ENCODE measurements at regions not wholly inside any gene's neighbourhood (a gene's known extent, or its start where the extent isn't known, plus 50 kb on each side); places are given as distances from the start of the nearest gene placed in this dataset.

- Histone ChIP-seq H3K9me3 (ENCODE audit: control insufficient read depth in 2 of 2, insufficient read depth in 1 of 2, low read depth in 1 of 2, low read length in 1 of 2) (no peaks in the 10 kb centered on the region), H3K4me1 (ENCODE audit: control insufficient read depth in 2 of 2, insufficient read depth in 2 of 2, low read length in 1 of 2) (no peaks in the 10 kb centered on the region), H3K27me3 (ENCODE audit: control insufficient read depth in 1 of 2, insufficient read depth in 2 of 2, low read length in 2 of 2) (no peaks in the 10 kb centered on the region), H3K36me3 (ENCODE audit: control insufficient read depth in 2 of 2, insufficient read depth in 2 of 2, low read length in 1 of 2) (no peaks in the 10 kb centered on the region), H3K4me3 (ENCODE audit: low read depth in 1 of 2, low read length in 2 of 2) (no peak overlapping the region), H3K27ac (ENCODE audit: low read depth in 2 of 2, low read length in 1 of 2) (no peak overlapping the region)
- 18 to 26% methylated on average over 4 of the region's 4 CpGs for WGBS, 2 donors
Observed at GRCh38 chr1:29504196-29504595, 267.9 kb downstream of the PTPRU start.

- H3K4me3 ChIP-seq (ENCODE audit: low read depth in 1 of 2, low read length in 2 of 2) = no peak overlapping the region
- H3K9me3 ChIP-seq (ENCODE audit: control insufficient read depth in 2 of 2, insufficient read depth in 1 of 2, low read depth in 1 of 2, low read length in 1 of 2) = no peaks in the 10 kb centered on the region
- H3K36me3 ChIP-seq (ENCODE audit: control insufficient read depth in 2 of 2, insufficient read depth in 2 of 2, low read length in 1 of 2) = no peaks in the 10 kb centered on the region
- H3K4me1 ChIP-seq (ENCODE audit: control insufficient read depth in 2 of 2, insufficient read depth in 2 of 2, low read length in 1 of 2) = no peaks in the 10 kb centered on the region
- WGBS, 2 donors = 59 to 63% methylated on average over 12 of the region's 12 CpGs
- no peaks in the 10 kb centered on the region for H3K27me3 ChIP-seq (ENCODE audit: control insufficient read depth in 1 of 2, insufficient read depth in 2 of 2, low read length in 2 of 2)
- no peak overlapping the region for H3K27ac ChIP-seq (ENCODE audit: low read depth in 2 of 2, low read length in 1 of 2)
Observed at GRCh38 chr1:29502911-29503840, 266.9 kb downstream of the PTPRU start.

- Histone ChIP-seq H3K4me1 (ENCODE audit: control insufficient read depth in 2 of 2, insufficient read depth in 2 of 2, low read length in 1 of 2) (no peaks in the 10 kb centered on the region), H3K27ac (ENCODE audit: low read depth in 2 of 2, low read length in 1 of 2) (no peak overlapping the region), H3K9me3 (ENCODE audit: control insufficient read depth in 2 of 2, insufficient read depth in 1 of 2, low read depth in 1 of 2, low read length in 1 of 2) (no peaks in the 10 kb centered on the region), H3K4me3 (ENCODE audit: low read depth in 1 of 2, low read length in 2 of 2) (no peak overlapping the region), H3K27me3 (ENCODE audit: control insufficient read depth in 1 of 2, insufficient read depth in 2 of 2, low read length in 2 of 2) (no peaks in the 10 kb centered on the region), H3K36me3 (ENCODE audit: control insufficient read depth in 2 of 2, insufficient read depth in 2 of 2, low read length in 1 of 2) (no peaks in the 10 kb centered on the region)
- 86 to 88% methylated on average over 3 of the region's 3 CpGs for WGBS, 2 donors
Observed at GRCh38 chr1:29502225-29502910, 266.0 kb downstream of the PTPRU start.

GRCh38 chr1:29501227-29501976 lies 265.1 kb downstream of the PTPRU start:
- Histone ChIP-seq H3K4me1 (ENCODE audit: control insufficient read depth in 2 of 2, insufficient read depth in 2 of 2, low read length in 1 of 2) (no peaks in the 10 kb centered on the region), H3K27me3 (ENCODE audit: control insufficient read depth in 1 of 2, insufficient read depth in 2 of 2, low read length in 2 of 2) (no peaks in the 10 kb centered on the region), H3K4me3 (ENCODE audit: low read depth in 1 of 2, low read length in 2 of 2) (no peak overlapping the region), H3K9me3 (ENCODE audit: control insufficient read depth in 2 of 2, insufficient read depth in 1 of 2, low read depth in 1 of 2, low read length in 1 of 2) (no peaks in the 10 kb centered on the region), H3K36me3 (ENCODE audit: control insufficient read depth in 2 of 2, insufficient read depth in 2 of 2, low read length in 1 of 2) (no peaks in the 10 kb centered on the region), H3K27ac (ENCODE audit: low read depth in 2 of 2, low read length in 1 of 2) (no peak overlapping the region)
- 35 to 49% methylated on average over 8 of the region's 8 CpGs for WGBS, 2 donors

- Histone ChIP-seq H3K27ac (ENCODE audit: low read depth in 2 of 2, low read length in 1 of 2) (no peak overlapping the region), H3K9me3 (ENCODE audit: control insufficient read depth in 2 of 2, insufficient read depth in 1 of 2, low read depth in 1 of 2, low read length in 1 of 2) (no peaks in the 10 kb centered on the region), H3K36me3 (ENCODE audit: control insufficient read depth in 2 of 2, insufficient read depth in 2 of 2, low read length in 1 of 2) (no peaks in the 10 kb centered on the region), H3K4me3 (ENCODE audit: low read depth in 1 of 2, low read length in 2 of 2) (no peak overlapping the region), H3K4me1 (ENCODE audit: control insufficient read depth in 2 of 2, insufficient read depth in 2 of 2, low read length in 1 of 2) (no peaks in the 10 kb centered on the region), H3K27me3 (ENCODE audit: control insufficient read depth in 1 of 2, insufficient read depth in 2 of 2, low read length in 2 of 2) (no peaks in the 10 kb centered on the region)
- 81 to 87% methylated on average over 5 of the region's 5 CpGs for WGBS, 2 donors
Observed at GRCh38 chr1:29500651-29501050, 264.3 kb downstream of the PTPRU start.

- WGBS, 2 donors = 87 to 88% methylated on average over 9 of the region's 9 CpGs
- Histone ChIP-seq H3K36me3 (ENCODE audit: control insufficient read depth in 2 of 2, insufficient read depth in 2 of 2, low read length in 1 of 2) (no peaks in the 10 kb centered on the region), H3K27me3 (ENCODE audit: control insufficient read depth in 1 of 2, insufficient read depth in 2 of 2, low read length in 2 of 2) (no peaks in the 10 kb centered on the region), H3K4me3 (ENCODE audit: low read depth in 1 of 2, low read length in 2 of 2) (no peak overlapping the region), H3K4me1 (ENCODE audit: control insufficient read depth in 2 of 2, insufficient read depth in 2 of 2, low read length in 1 of 2) (no peaks in the 10 kb centered on the region), H3K27ac (ENCODE audit: low read depth in 2 of 2, low read length in 1 of 2) (no peak overlapping the region), H3K9me3 (ENCODE audit: control insufficient read depth in 2 of 2, insufficient read depth in 1 of 2, low read depth in 1 of 2, low read length in 1 of 2) (no peaks in the 10 kb centered on the region)
Observed at GRCh38 chr1:29500041-29500440, 263.7 kb downstream of the PTPRU start.

DNA sequence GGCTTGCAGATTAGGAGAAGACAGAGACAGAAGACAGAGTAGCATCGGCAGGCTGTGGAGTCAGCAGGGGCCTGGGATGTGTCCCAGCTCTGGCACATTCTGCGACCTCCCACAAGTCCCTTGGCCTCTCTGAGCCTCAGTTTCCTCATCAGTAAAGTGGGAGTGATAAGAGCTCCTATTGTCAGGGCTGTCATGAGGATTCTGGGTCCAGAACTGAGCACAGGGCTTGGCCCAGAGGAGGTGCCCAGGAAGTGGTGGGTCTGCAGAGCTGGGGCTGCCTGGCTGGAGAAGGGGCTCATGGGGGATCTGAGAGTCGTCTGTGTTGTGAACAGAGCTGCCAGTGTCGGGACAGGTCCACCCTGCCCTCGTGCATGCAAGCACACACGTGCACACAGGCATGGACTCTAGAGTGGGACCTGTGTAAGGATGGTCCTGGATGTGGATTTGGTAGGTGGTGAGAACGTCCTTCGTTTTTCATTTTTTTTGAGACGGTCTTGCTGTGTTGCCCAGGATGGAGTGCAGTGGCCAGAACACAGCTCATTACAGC lies 262.9 kb downstream of the PTPRU start:
- Histone ChIP-seq H3K9me3 (ENCODE audit: control insufficient read depth in 2 of 2, insufficient read depth in 1 of 2, low read depth in 1 of 2, low read length in 1 of 2) (no peaks in the 10 kb centered on the region), H3K27me3 (ENCODE audit: control insufficient read depth in 1 of 2, insufficient read depth in 2 of 2, low read length in 2 of 2) (no peaks in the 10 kb centered on the region), H3K4me1 (ENCODE audit: control insufficient read depth in 2 of 2, insufficient read depth in 2 of 2, low read length in 1 of 2) (no peaks in the 10 kb centered on the region), H3K4me3 (ENCODE audit: low read depth in 1 of 2, low read length in 2 of 2) (no peak overlapping the region), H3K36me3 (ENCODE audit: control insufficient read depth in 2 of 2, insufficient read depth in 2 of 2, low read length in 1 of 2) (no peaks in the 10 kb centered on the region), H3K27ac (ENCODE audit: low read depth in 2 of 2, low read length in 1 of 2) (no peak overlapping the region)
- 82% methylated on average over 9 of the region's 9 CpGs for WGBS, 2 donors

GRCh38 chr1:29498126-29499103 lies 262.1 kb downstream of the PTPRU start:
- no peak overlapping the region for H3K27ac ChIP-seq (ENCODE audit: low read depth in 2 of 2, low read length in 1 of 2)
- H3K36me3 ChIP-seq (ENCODE audit: control insufficient read depth in 2 of 2, insufficient read depth in 2 of 2, low read length in 1 of 2) = no peaks in the 10 kb centered on the region
- H3K27me3 ChIP-seq (ENCODE audit: control insufficient read depth in 1 of 2, insufficient read depth in 2 of 2, low read length in 2 of 2) = no peaks in the 10 kb centered on the region
- 77 to 79% methylated on average over 14 of the region's 14 CpGs for WGBS, 2 donors
- H3K4me1 ChIP-seq (ENCODE audit: control insufficient read depth in 2 of 2, insufficient read depth in 2 of 2, low read length in 1 of 2) = no peaks in the 10 kb centered on the region
- no peaks in the 10 kb centered on the region for H3K9me3 ChIP-seq (ENCODE audit: control insufficient read depth in 2 of 2, insufficient read depth in 1 of 2, low read depth in 1 of 2, low read length in 1 of 2)
- no peak overlapping the region for H3K4me3 ChIP-seq (ENCODE audit: low read depth in 1 of 2, low read length in 2 of 2)

Measured in esophagus (tissue), 2 donors.